ENCODE measurements at regions not wholly inside any gene's neighbourhood (a gene's known extent, or its start where the extent isn't known, plus 50 kb on each side); places are given as distances from the start of the nearest gene placed in this dataset.

GRCh38 chr3:116815831-116816588, 106.4 kb downstream of the TUSC7 start:
- TF ChIP-seq LEF1 (IDR thresholded peaks at IDR 0.05; ENCODE audit: borderline replicate concordance), result no peak
- TF ChIP-seq ZNF384 (IDR thresholded peaks at IDR 0.05), result no peak
- no peak for TF ChIP-seq HDGF (IDR thresholded peaks at IDR 0.05; ENCODE audit: borderline replicate concordance)
- no peak for TF ChIP-seq SP1 (IDR thresholded peaks at IDR 0.05)
- no peak for TF ChIP-seq FOXK2 (IDR thresholded peaks at IDR 0.05)
- no peak for TF ChIP-seq NFRKB (IDR thresholded peaks at IDR 0.05)
- TF ChIP-seq CTBP1 (IDR thresholded peaks at IDR 0.05; ENCODE audit: borderline replicate concordance), result no peak
- no peak for TF ChIP-seq PKNOX1 (IDR thresholded peaks at IDR 0.05)
- no peak for TF ChIP-seq L3MBTL2 (conservative IDR thresholded peaks at IDR 0.05)
- TF ChIP-seq ELF4 (IDR thresholded peaks at IDR 0.05), result no peak
- no peak for TF ChIP-seq BHLHE40 (IDR thresholded peaks at IDR 0.05; ENCODE audit: borderline replicate concordance)
- no peak for TF ChIP-seq FOXA1 (IDR thresholded peaks at IDR 0.05)
- TF ChIP-seq SUZ12 (IDR thresholded peaks at IDR 0.05), result no peak
- no peak for TF ChIP-seq FOXM1 (IDR thresholded peaks at IDR 0.05; ENCODE audit: borderline replicate concordance)
- no peak for TF ChIP-seq TARDBP (IDR thresholded peaks at IDR 0.05)
- no peak for DNase-seq (ENCODE audit: extremely low spot score)
- CTCF ChIA-PET, result no interaction called here
- POLR2A ChIA-PET, result no interaction called here

- ChIA-PET POLR2A (no interaction called here), CTCF (no interaction called here)
- no peak for DNase-seq (ENCODE audit: extremely low spot score)
- TF ChIP-seq FOXK2 (IDR thresholded peaks at IDR 0.05), result no peak
- no peak for TF ChIP-seq ZNF384 (IDR thresholded peaks at IDR 0.05)
- no peak for TF ChIP-seq NFRKB (IDR thresholded peaks at IDR 0.05)
- TF ChIP-seq BHLHE40 (IDR thresholded peaks at IDR 0.05; ENCODE audit: borderline replicate concordance), result no peak
- TF ChIP-seq FOXA1 (IDR thresholded peaks at IDR 0.05), result no peak
- TF ChIP-seq TARDBP (IDR thresholded peaks at IDR 0.05), result no peak
- no peak for TF ChIP-seq CTBP1 (IDR thresholded peaks at IDR 0.05; ENCODE audit: borderline replicate concordance)
- no peak for TF ChIP-seq L3MBTL2 (conservative IDR thresholded peaks at IDR 0.05)
- TF ChIP-seq SP1 (IDR thresholded peaks at IDR 0.05), result no peak
- TF ChIP-seq HDGF (IDR thresholded peaks at IDR 0.05; ENCODE audit: borderline replicate concordance), result no peak
- no peak for TF ChIP-seq FOXM1 (IDR thresholded peaks at IDR 0.05; ENCODE audit: borderline replicate concordance)
- no peak for TF ChIP-seq LEF1 (IDR thresholded peaks at IDR 0.05; ENCODE audit: borderline replicate concordance)
- TF ChIP-seq ARNT (IDR thresholded peaks at IDR 0.05), result no peak
- no peak for TF ChIP-seq PKNOX1 (IDR thresholded peaks at IDR 0.05)
- no peak for TF ChIP-seq ELF4 (IDR thresholded peaks at IDR 0.05)
- no peak for TF ChIP-seq SUZ12 (IDR thresholded peaks at IDR 0.05)
Observed at GRCh38 chr3:116821371-116821770, 111.8 kb downstream of the TUSC7 start.

GRCh38 chr3:116824208-116824607, 114.6 kb downstream of the TUSC7 start:
- no peak for DNase-seq (ENCODE audit: extremely low spot score)
- POLR2A ChIA-PET, result no interaction called here
- CTCF ChIA-PET, result no interaction called here
- TF ChIP-seq PKNOX1 (IDR thresholded peaks at IDR 0.05) (no peak), CTBP1 (IDR thresholded peaks at IDR 0.05; ENCODE audit: borderline replicate concordance) (no peak), NFRKB (IDR thresholded peaks at IDR 0.05) (no peak)

GRCh38 chr3:116833202-116833601, 123.6 kb downstream of the TUSC7 start:
- DNase-seq (ENCODE audit: extremely low spot score), result no peak
- ChIA-PET CTCF (no interaction called here), POLR2A (no interaction called here)
- TF ChIP-seq NFRKB (IDR thresholded peaks at IDR 0.05), result no peak
- TF ChIP-seq ARNT (IDR thresholded peaks at IDR 0.05), result no peak
- no peak for TF ChIP-seq TARDBP (IDR thresholded peaks at IDR 0.05)
- TF ChIP-seq SUZ12 (IDR thresholded peaks at IDR 0.05), result no peak
- no peak for TF ChIP-seq HDGF (IDR thresholded peaks at IDR 0.05; ENCODE audit: borderline replicate concordance)
- TF ChIP-seq L3MBTL2 (conservative IDR thresholded peaks at IDR 0.05), result no peak

- TF ChIP-seq FOXK2 (IDR thresholded peaks at IDR 0.05), result no peak
- TF ChIP-seq SUZ12 (IDR thresholded peaks at IDR 0.05), result no peak
- ChIA-PET POLR2A (no interaction called here), CTCF (no interaction called here)
- DNase-seq (ENCODE audit: extremely low spot score), result no peak
Observed at GRCh38 chr3:116834816-116835215, 125.2 kb downstream of the TUSC7 start.

GRCh38 chr3:116835658-116836057, 126.1 kb downstream of the TUSC7 start:
- TF ChIP-seq ARNT (IDR thresholded peaks at IDR 0.05) (no peak), SUZ12 (IDR thresholded peaks at IDR 0.05) (no peak), CTBP1 (IDR thresholded peaks at IDR 0.05; ENCODE audit: borderline replicate concordance) (no peak), NFRKB (IDR thresholded peaks at IDR 0.05) (no peak), ELF4 (IDR thresholded peaks at IDR 0.05) (no peak), TARDBP (IDR thresholded peaks at IDR 0.05) (no peak), LEF1 (IDR thresholded peaks at IDR 0.05; ENCODE audit: borderline replicate concordance) (no peak), BHLHE40 (IDR thresholded peaks at IDR 0.05; ENCODE audit: borderline replicate concordance) (no peak), FOXK2 (IDR thresholded peaks at IDR 0.05) (no peak), HDGF (IDR thresholded peaks at IDR 0.05; ENCODE audit: borderline replicate concordance) (no peak), ZNF384 (IDR thresholded peaks at IDR 0.05) (no peak), PKNOX1 (IDR thresholded peaks at IDR 0.05) (no peak), FOXA1 (IDR thresholded peaks at IDR 0.05) (no peak), FOXM1 (IDR thresholded peaks at IDR 0.05; ENCODE audit: borderline replicate concordance) (no peak), SP1 (IDR thresholded peaks at IDR 0.05) (no peak), L3MBTL2 (conservative IDR thresholded peaks at IDR 0.05) (no peak)
- CTCF ChIA-PET, result no interaction called here
- POLR2A ChIA-PET, result no interaction called here

More at GRCh38 chr3:116835658-116836057, 126.1 kb downstream of the TUSC7 start:
- DNase-seq (ENCODE audit: extremely low spot score), result no peak
